GM19438 (cell line): ENCODE measurements at regions not wholly inside any gene's neighbourhood (a gene's known extent, or its start where the extent isn't known, plus 50 kb on each side); places are given as distances from the start of the nearest gene placed in this dataset.

Source experiments
- ATAC-seq: cut with Tn5 transposase; IDR thresholded peaks from one replicate; pipeline ENCODE4 v1.9.1; 2021; ENCODE audit warnings: low read depth; ENCODE audit not compliant: unreplicated experiment

- ATAC-seq = no peak
Measured at GRCh38 chr13:90388887-90389452, 958.5 kb upstream of the MIR17HG start.

GRCh38 chr13:90389537-90389936, 958.0 kb upstream of the MIR17HG start:
- no peak for ATAC-seq

- no peak for ATAC-seq
Measured at GRCh38 chr13:90393408-90393807, 954.1 kb upstream of the MIR17HG start.

GRCh38 chr13:90395348-90395747, 952.1 kb upstream of the MIR17HG start:
- no peak for ATAC-seq

- no peak for ATAC-seq
Measured at GRCh38 chr13:90395846-90396245, 951.6 kb upstream of the MIR17HG start.

- ATAC-seq = no peak
Measured at GRCh38 chr13:90396266-90396665, 951.2 kb upstream of the MIR17HG start.

GRCh38 chr13:90397503-90397902, 950.0 kb upstream of the MIR17HG start:
- ATAC-seq = no peak

GRCh38 chr13:90400372-90400771, 947.1 kb upstream of the MIR17HG start:
- ATAC-seq = no peak

GRCh38 chr13:90401150-90401549, 946.3 kb upstream of the MIR17HG start:
- ATAC-seq = no peak

GRCh38 chr13:90402102-90402501, 945.4 kb upstream of the MIR17HG start:
- ATAC-seq = no peak

- no peak for ATAC-seq
Measured at GRCh38 chr13:90402613-90403012, 944.9 kb upstream of the MIR17HG start.

GRCh38 chr13:90403330-90404082, 944.0 kb upstream of the MIR17HG start:
- no peak for ATAC-seq

- ATAC-seq = no peak
Measured at GRCh38 chr13:90405301-90405700, 942.2 kb upstream of the MIR17HG start.

GRCh38 chr13:90412980-90413379, 934.5 kb upstream of the MIR17HG start:
- no peak for ATAC-seq

GRCh38 chr13:90413548-90413947, 933.9 kb upstream of the MIR17HG start:
- ATAC-seq = no peak

GRCh38 chr13:90414691-90415596, 932.5 kb upstream of the MIR17HG start:
- no peak for ATAC-seq

- ATAC-seq = no peak
Measured at GRCh38 chr13:90415902-90416301, 931.6 kb upstream of the MIR17HG start.

GRCh38 chr13:90416519-90416918, 931.0 kb upstream of the MIR17HG start:
- ATAC-seq = no peak

- no peak for ATAC-seq
Measured at GRCh38 chr13:90416938-90417337, 930.5 kb upstream of the MIR17HG start.

GRCh38 chr13:90420683-90421082, 926.8 kb upstream of the MIR17HG start:
- no peak for ATAC-seq
